SW 1271 (cell line): ENCODE measurements at regions not wholly inside any gene's neighbourhood (a gene's known extent, or its start where the extent isn't known, plus 50 kb on each side); places are given as distances from the start of the nearest gene placed in this dataset.

Source experiments
- DNase-seq, 2 experiments: peaks; one replicate each; lab custom pipeline; 2025; lab: John Stamatoyannopoulos, UW

GRCh38 chr2:157150747-157151146 lies 106.8 kb upstream of the GALNT5 start:
- DNase-seq: no peak

- DNase-seq: no peak
Observed at GRCh38 chr2:157152362-157152761, 105.1 kb upstream of the GALNT5 start.

- no peak for DNase-seq
Observed at GRCh38 chr2:157155992-157156391, 101.5 kb upstream of the GALNT5 start.

GRCh38 chr2:157158111-157158510 lies 99.4 kb upstream of the GALNT5 start:
- DNase-seq: no peak

- no peak for DNase-seq
Observed at GRCh38 chr2:157159221-157159934, 98.1 kb upstream of the GALNT5 start.

GRCh38 chr2:157160111-157160510 lies 97.4 kb upstream of the GALNT5 start:
- no peak for DNase-seq

- no peak for DNase-seq
Observed at GRCh38 chr2:157164370-157164769, 93.1 kb upstream of the GALNT5 start.

GRCh38 chr2:157164891-157165290 lies 92.6 kb upstream of the GALNT5 start:
- no peak for DNase-seq

- no peak for DNase-seq
Observed at GRCh38 chr2:157168501-157168900, 89.0 kb upstream of the GALNT5 start.

- DNase-seq: no peak
Observed at GRCh38 chr2:157169889-157170288, 87.6 kb upstream of the GALNT5 start.

- no peak for DNase-seq
Observed at GRCh38 chr2:157170299-157170698, 87.2 kb upstream of the GALNT5 start.

- no peak for DNase-seq
Observed at GRCh38 chr2:157172239-157172638, 85.3 kb upstream of the GALNT5 start.

GRCh38 chr2:157172866-157173578 lies 84.5 kb upstream of the GALNT5 start:
- DNase-seq: no peak

- peak in 1 of 2 experiments; percentile 54 for DNase-seq
Observed at GRCh38 chr2:157173740-157174184, 83.7 kb upstream of the GALNT5 start.

- no peak for DNase-seq
Observed at GRCh38 chr2:157174321-157174720, 83.2 kb upstream of the GALNT5 start.

GRCh38 chr2:157176602-157177001 lies 80.9 kb upstream of the GALNT5 start:
- DNase-seq: no peak

- no peak for DNase-seq
Observed at GRCh38 chr2:157178874-157179273, 78.6 kb upstream of the GALNT5 start.

GRCh38 chr2:157179324-157180105 lies 78.0 kb upstream of the GALNT5 start:
- DNase-seq: no peak

GRCh38 chr2:157180359-157180758 lies 77.1 kb upstream of the GALNT5 start:
- no peak for DNase-seq

- DNase-seq: no peak
Observed at GRCh38 chr2:157181234-157181633, 76.3 kb upstream of the GALNT5 start.

GRCh38 chr2:157182204-157182709 lies 75.2 kb upstream of the GALNT5 start:
- DNase-seq: no peak

- peak in 1 of 2 experiments; percentile 65 for DNase-seq
Observed at GRCh38 chr2:157182834-157183396, 74.6 kb upstream of the GALNT5 start.
